ENCODE measurements at regions not wholly inside any gene's neighbourhood (a gene's known extent, or its start where the extent isn't known, plus 50 kb on each side); places are given as distances from the start of the nearest gene placed in this dataset.

GRCh38 chr5:165370233-165370632 lies 1864.8 kb downstream of the MAT2B start:
- no peaks in the 10 kb centered on the region for H3K27me3 ChIP-seq
- TF ChIP-seq CTCF (IDR thresholded peaks at IDR 0.05; ENCODE audit: low read depth, low read length) = no peak
- H3K36me3 ChIP-seq = no peaks in the 10 kb centered on the region
- DNase-seq = no peak
- H3K4me3 ChIP-seq (ENCODE audit: low read depth, low read length) = no peak overlapping the region
- H3K4me1 ChIP-seq = no peaks in the 10 kb centered on the region; the same call in 1 of the 2 replicates
- H3K9me3 ChIP-seq = no peaks in the 10 kb centered on the region

GRCh38 chr5:165370794-165371193 lies 1865.4 kb downstream of the MAT2B start:
- no peak for DNase-seq
- Histone ChIP-seq H3K4me3 (ENCODE audit: low read depth, low read length) (no peak overlapping the region), H3K27me3 (no peaks in the 10 kb centered on the region), H3K36me3 (no peaks in the 10 kb centered on the region), H3K4me1 (no peaks in the 10 kb centered on the region; the same call in 1 of the 2 replicates), H3K9me3 (no peaks in the 10 kb centered on the region)
- no peak for TF ChIP-seq CTCF (IDR thresholded peaks at IDR 0.05; ENCODE audit: low read depth, low read length)

GRCh38 chr5:165375201-165375600 lies 1869.8 kb downstream of the MAT2B start:
- Histone ChIP-seq H3K27me3 (no peaks in the 10 kb centered on the region), H3K9me3 (no peaks in the 10 kb centered on the region), H3K4me3 (ENCODE audit: low read depth, low read length) (no peak overlapping the region), H3K4me1 (no peaks in the 10 kb centered on the region; the same call in 1 of the 2 replicates), H3K36me3 (no peaks in the 10 kb centered on the region)
- DNase-seq = no peak
- no peak for TF ChIP-seq CTCF (IDR thresholded peaks at IDR 0.05; ENCODE audit: low read depth, low read length)

GRCh38 chr5:165393839-165394238 lies 1888.4 kb downstream of the MAT2B start:
- Histone ChIP-seq H3K9me3 (no peaks in the 10 kb centered on the region), H3K4me1 (no peaks in the 10 kb centered on the region), H3K4me3 (ENCODE audit: low read depth, low read length) (no peak overlapping the region), H3K36me3 (no peaks in the 10 kb centered on the region), H3K27me3 (no peaks in the 10 kb centered on the region)
- no peak for TF ChIP-seq CTCF (IDR thresholded peaks at IDR 0.05; ENCODE audit: low read depth, low read length)
- DNase-seq = no peak

GRCh38 chr5:165397516-165397915 lies 1892.1 kb downstream of the MAT2B start:
- TF ChIP-seq CTCF (IDR thresholded peaks at IDR 0.05; ENCODE audit: low read depth, low read length) = no peak
- no peaks in the 10 kb centered on the region for H3K9me3 ChIP-seq
- H3K4me1 ChIP-seq = no peaks in the 10 kb centered on the region
- H3K4me3 ChIP-seq (ENCODE audit: low read depth, low read length) = no peak overlapping the region
- no peaks in the 10 kb centered on the region for H3K36me3 ChIP-seq
- no peaks in the 10 kb centered on the region for H3K27me3 ChIP-seq
- no peak for DNase-seq

GRCh38 chr5:165400086-165400485 lies 1894.7 kb downstream of the MAT2B start:
- no peak for TF ChIP-seq CTCF (IDR thresholded peaks at IDR 0.05; ENCODE audit: low read depth, low read length)
- Histone ChIP-seq H3K27me3 (no peaks in the 10 kb centered on the region), H3K9me3 (no peaks in the 10 kb centered on the region), H3K4me3 (ENCODE audit: low read depth, low read length) (no peak overlapping the region), H3K36me3 (no peaks in the 10 kb centered on the region), H3K4me1 (no peaks in the 10 kb centered on the region)
- no peak for DNase-seq

Measured in BE2C (cell line).